ENCODE measurements at regions not wholly inside any gene's neighbourhood (a gene's known extent, or its start where the extent isn't known, plus 50 kb on each side); places are given as distances from the start of the nearest gene placed in this dataset.

DNA sequence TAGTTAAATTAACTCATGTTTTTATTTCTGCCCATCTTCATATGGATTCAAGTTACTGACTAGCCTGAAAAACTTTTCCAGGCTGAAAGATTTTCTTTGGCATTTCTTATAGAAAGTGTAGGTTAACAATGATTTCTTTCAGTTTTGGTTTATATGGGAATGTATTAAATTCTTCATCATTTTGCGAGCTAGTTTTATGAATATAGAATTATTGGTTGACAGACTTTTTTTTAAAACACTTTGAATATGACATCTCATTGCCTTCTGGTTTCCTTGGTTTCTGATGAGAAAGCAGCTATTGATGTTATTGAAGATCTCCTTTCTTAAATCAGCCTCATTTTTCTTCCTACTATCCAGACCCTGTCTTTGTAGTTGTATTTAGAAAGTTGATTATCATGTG lies 211.0 kb upstream of the AKR1E2 start:
- no peak overlapping the region for H3K4me3 ChIP-seq
- TF ChIP-seq, protein P1, sequence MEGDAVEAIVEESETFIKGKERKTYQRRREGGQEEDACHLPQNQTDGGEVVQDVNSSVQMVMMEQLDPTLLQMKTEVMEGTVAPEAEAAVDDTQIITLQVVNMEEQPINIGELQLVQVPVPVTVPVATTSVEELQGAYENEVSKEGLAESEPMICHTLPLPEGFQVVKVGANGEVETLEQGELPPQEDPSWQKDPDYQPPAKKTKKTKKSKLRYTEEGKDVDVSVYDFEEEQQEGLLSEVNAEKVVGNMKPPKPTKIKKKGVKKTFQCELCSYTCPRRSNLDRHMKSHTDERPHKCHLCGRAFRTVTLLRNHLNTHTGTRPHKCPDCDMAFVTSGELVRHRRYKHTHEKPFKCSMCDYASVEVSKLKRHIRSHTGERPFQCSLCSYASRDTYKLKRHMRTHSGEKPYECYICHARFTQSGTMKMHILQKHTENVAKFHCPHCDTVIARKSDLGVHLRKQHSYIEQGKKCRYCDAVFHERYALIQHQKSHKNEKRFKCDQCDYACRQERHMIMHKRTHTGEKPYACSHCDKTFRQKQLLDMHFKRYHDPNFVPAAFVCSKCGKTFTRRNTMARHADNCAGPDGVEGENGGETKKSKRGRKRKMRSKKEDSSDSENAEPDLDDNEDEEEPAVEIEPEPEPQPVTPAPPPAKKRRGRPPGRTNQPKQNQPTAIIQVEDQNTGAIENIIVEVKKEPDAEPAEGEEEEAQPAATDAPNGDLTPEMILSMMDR (IDR thresholded peaks at IDR 0.05) = no peak
- intact Hi-C loops (cut with DNase I; ENCODE audit: low total_unique reads) = no loop called here
- H3K36me3 ChIP-seq = no peaks in the 10 kb centered on the region
- peaks cover 0 to 8% (median 0%) of the 10 kb centered on the region in 3 donors for H3K9me3 ChIP-seq
- H3K27me3 ChIP-seq = no peaks in the 10 kb centered on the region
- DNase-seq = no peak
- H3K27ac ChIP-seq = no peak overlapping the region
- no peaks in the 10 kb centered on the region for H3K4me1 ChIP-seq

DNA sequence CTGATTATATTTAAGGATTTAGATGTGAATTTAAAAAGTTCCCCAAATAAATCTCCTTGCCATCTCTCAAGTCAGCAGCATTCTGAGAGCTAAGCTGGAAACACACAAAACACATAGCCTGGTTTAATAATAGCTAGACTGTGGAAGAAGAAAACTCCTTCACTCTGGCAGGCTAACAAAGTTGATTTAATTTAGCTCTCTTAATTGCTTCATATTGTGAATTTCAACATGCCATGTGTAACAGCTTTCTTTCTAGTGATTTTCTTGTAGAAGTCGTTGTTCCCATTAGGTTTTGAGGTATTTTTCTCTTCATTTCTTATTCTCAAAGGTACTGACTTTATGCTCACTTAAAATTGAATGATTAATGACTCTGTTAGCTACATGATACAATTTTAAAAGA lies 216.8 kb upstream of the AKR1E2 start:
- intact Hi-C loops (cut with DNase I; ENCODE audit: low total_unique reads) = no loop called here
- no peaks in the 10 kb centered on the region for H3K9me3 ChIP-seq
- H3K27ac ChIP-seq = no peak overlapping the region
- no peak overlapping the region for H3K4me3 ChIP-seq
- no peaks in the 10 kb centered on the region for H3K4me1 ChIP-seq
- TF ChIP-seq, protein P1 (IDR thresholded peaks at IDR 0.05) = no peak
- no peaks in the 10 kb centered on the region for H3K27me3 ChIP-seq
- H3K36me3 ChIP-seq = no peaks in the 10 kb centered on the region
- no peak for DNase-seq

DNA sequence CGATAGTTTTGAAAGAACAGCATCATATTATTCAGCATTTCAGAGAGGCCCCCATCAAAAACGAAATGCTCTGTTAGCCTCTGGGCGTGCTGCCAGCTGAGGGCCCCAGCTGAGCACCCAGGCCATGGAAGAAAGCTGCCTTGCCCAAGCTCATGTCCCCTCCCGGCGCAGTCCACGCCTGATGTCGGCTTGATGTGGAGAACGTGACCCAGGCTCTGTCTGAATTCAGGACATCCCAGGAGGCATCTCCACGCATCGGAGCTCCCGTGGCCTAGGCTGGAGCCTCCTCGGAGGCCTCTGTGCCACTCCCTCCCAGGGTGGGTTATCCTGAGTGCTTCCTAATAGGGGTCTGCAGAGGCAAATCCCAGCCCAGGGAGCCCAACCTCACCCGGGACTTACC lies 218.3 kb upstream of the AKR1E2 start:
- DNase-seq = no peak
- H3K27me3 ChIP-seq = no peaks in the 10 kb centered on the region
- H3K4me1 ChIP-seq = no peaks in the 10 kb centered on the region
- no peaks in the 10 kb centered on the region for H3K36me3 ChIP-seq
- TF ChIP-seq, protein P1 (IDR thresholded peaks at IDR 0.05) = no peak
- H3K4me3 ChIP-seq = no peak overlapping the region
- intact Hi-C loops (cut with DNase I; ENCODE audit: low total_unique reads) = no loop called here
- no peaks in the 10 kb centered on the region for H3K9me3 ChIP-seq
- H3K27ac ChIP-seq = no peak overlapping the region

DNA sequence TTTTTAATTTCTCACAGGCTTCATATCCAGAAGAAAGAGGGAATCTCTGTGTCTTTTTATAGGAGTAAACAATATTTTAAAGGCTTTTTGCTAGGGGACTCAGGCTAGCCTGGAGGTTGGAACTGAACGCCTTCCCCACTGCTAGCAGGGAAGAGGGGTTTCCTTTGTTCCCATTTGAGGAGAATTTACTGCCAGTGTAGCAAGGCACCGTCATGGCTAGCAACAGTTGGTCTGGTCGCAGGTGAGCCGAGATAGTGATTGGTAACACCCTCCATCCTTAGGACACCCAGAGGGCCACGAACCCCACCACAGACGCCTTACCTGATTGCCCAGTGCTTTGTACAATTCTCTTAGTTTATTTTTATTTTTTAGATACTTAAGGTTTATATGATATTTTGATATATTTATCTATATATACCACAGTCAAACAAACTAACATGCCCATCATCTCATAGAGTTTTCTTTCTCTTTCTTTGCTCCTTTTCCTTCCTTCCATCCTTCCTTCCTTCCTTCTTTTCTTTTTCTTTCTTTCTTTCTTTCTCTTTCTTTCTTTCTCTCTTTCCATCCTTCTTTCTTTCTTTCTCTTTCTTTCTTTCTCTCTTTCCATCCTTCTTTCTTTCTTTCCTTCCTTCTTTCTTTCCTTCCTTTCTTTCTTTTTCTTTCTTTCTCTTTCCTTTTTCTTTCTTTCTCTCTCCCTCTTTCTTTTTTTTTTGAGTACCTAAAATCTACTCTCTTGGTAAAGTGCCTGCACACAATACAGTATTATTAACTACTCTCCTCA lies 219.0 kb upstream of the AKR1E2 start:
- intact Hi-C loops (cut with DNase I; ENCODE audit: low total_unique reads) = no loop called here
- Histone ChIP-seq H3K27me3 (no peaks in the 10 kb centered on the region), H3K9me3 (no peaks in the 10 kb centered on the region), H3K27ac (no peak overlapping the region), H3K36me3 (no peaks in the 10 kb centered on the region), H3K4me3 (no peak overlapping the region), H3K4me1 (no peaks in the 10 kb centered on the region)
- no peak for DNase-seq
- TF ChIP-seq, protein P1 (IDR thresholded peaks at IDR 0.05) = no peak

DNA sequence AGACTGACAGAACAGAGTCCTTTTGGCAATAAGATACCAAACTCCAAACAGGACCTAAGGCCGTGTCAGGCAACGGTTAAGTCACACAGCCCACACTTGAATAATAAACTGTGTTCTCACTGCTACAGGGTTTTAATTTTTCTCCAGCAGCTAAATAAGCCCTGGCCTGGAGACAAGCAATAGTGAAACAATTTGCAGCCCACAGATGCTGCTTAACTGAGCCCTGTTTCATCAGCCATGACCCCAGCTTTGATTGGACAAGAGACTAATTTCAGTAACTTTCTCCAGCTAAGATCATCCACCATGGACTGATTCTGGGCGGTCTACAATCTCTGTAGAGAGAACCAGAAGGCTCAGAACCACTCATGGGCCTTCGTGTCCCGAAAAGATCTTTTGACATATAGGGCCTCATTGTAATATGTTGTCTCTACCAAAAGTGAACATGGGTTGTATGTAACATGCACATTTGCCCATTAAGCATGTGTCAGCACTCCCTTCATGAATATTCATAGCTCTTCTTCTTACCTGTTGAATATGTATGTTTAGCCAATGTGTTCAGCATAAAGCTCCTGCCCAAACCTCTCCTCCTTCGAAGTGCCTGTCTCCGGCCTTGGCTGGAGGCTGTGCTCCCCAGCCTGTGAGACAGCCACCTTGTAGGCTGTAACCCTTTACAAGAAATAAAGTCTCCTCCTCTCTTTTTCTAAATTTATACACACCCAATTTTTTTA lies 223.1 kb upstream of the AKR1E2 start:
- no peaks in the 10 kb centered on the region for H3K36me3 ChIP-seq
- no peak for DNase-seq
- H3K4me1 ChIP-seq = no peaks in the 10 kb centered on the region
- H3K4me3 ChIP-seq = no peak overlapping the region
- no peaks in the 10 kb centered on the region for H3K27me3 ChIP-seq
- H3K27ac ChIP-seq = no peak overlapping the region
- intact Hi-C loops (cut with DNase I; ENCODE audit: low total_unique reads) = no loop called here
- TF ChIP-seq, protein P1 (IDR thresholded peaks at IDR 0.05) = no peak
- H3K9me3 ChIP-seq = no peaks in the 10 kb centered on the region
